ENCODE measurements at regions not wholly inside any gene's neighbourhood (a gene's known extent, or its start where the extent isn't known, plus 50 kb on each side); places are given as distances from the start of the nearest gene placed in this dataset.

GRCh38 chr20:21016751-21017150 is 89.4 kb downstream of the LINC00237 start:
- H3K27ac ChIP-seq, result no peak overlapping the region
- TF ChIP-seq ZFX (IDR thresholded peaks at IDR 0.05; ENCODE audit: borderline replicate concordance), result no peak
- TF ChIP-seq CTCF (IDR thresholded peaks at IDR 0.05), result no peak

GRCh38 chr20:21014528-21014927 is 91.6 kb downstream of the LINC00237 start:
- no peak overlapping the region for H3K27ac ChIP-seq
- TF ChIP-seq CTCF (IDR thresholded peaks at IDR 0.05), result no peak
- TF ChIP-seq ZFX (IDR thresholded peaks at IDR 0.05; ENCODE audit: borderline replicate concordance), result no peak

DNA sequence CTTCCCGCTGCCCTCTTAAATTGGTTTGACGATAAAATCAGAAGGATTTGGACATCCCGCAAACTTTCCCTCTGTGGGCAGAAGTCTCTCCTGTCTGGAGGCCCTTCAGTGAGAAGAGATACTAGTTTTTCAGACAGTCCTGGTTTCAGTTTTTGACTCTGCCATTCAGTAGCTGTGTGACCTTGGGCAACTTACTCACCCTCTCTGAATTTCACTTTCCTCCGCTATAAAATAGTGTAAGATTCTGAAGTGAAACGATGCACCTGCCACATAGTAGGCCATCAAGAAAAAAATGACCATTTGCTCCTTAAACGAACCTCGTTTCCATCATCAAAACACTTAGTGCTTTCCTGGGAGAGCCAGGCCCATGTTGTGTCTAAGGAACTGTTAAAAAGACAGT is 97.2 kb downstream of the LINC00237 start:
- H3K27ac ChIP-seq, result no peak overlapping the region
- TF ChIP-seq ZFX (IDR thresholded peaks at IDR 0.05; ENCODE audit: borderline replicate concordance) (no peak), CTCF (IDR thresholded peaks at IDR 0.05) (no peak)

DNA sequence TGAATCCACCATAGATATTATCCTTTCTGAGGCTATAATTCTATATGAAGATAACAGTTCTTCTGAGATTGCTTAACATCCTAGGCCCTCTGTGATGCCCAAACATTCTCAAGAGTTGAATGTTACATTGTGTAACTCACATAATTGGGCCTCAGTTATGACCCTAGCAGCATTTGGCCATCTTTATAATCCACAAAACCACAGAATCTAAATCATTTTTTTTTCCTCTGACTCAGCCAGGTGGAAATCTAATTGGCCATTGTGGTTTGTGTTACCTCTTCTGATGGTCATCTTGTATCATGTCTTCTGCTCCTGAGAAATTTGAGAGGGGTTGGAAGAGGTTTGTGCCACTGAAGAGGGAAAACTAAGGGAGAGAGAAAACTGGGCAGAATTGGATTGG is 99.5 kb downstream of the LINC00237 start:
- H3K27ac ChIP-seq, result no peak overlapping the region
- TF ChIP-seq CTCF (IDR thresholded peaks at IDR 0.05) (no peak), ZFX (IDR thresholded peaks at IDR 0.05; ENCODE audit: borderline replicate concordance) (no peak)

DNA sequence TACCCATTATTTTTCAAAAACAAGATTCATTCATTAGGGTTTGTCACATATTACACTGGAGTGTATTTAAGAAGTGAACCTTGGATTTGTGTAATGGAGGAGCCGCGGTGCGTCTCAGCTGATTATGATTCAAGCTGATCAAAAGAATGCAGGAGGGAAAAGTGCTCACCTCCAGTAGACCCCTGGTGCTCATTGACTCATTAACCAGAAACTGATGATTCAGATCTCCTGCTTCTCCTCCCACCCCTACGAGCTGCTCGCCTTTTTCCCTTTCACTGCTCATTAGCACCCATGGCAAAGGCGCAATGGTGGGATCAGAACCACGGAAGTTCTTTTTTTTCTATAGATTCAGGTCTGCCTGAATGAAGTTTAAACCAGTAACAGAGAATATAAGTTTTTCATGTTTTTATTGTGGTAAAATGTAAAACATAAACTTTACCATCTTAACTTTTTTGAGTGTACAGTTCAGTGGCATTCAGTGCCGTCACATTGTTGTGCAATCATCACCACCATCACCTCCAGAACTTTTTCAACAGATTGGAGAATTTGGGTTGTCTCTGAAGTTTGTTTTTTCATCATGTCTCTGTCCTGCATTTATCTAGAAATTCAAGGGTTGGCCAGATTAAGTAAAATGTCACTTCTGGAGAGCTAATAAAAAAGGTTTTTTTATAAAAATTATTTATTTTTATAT is 101.6 kb downstream of the LINC00237 start:
- no peak for TF ChIP-seq CTCF (IDR thresholded peaks at IDR 0.05)
- TF ChIP-seq ZFX (IDR thresholded peaks at IDR 0.05; ENCODE audit: borderline replicate concordance), result no peak
- no peak overlapping the region for H3K27ac ChIP-seq

GRCh38 chr20:21003902-21004301 is 102.3 kb downstream of the LINC00237 start:
- no peak for TF ChIP-seq CTCF (IDR thresholded peaks at IDR 0.05)
- TF ChIP-seq ZFX (IDR thresholded peaks at IDR 0.05; ENCODE audit: borderline replicate concordance), result no peak

DNA sequence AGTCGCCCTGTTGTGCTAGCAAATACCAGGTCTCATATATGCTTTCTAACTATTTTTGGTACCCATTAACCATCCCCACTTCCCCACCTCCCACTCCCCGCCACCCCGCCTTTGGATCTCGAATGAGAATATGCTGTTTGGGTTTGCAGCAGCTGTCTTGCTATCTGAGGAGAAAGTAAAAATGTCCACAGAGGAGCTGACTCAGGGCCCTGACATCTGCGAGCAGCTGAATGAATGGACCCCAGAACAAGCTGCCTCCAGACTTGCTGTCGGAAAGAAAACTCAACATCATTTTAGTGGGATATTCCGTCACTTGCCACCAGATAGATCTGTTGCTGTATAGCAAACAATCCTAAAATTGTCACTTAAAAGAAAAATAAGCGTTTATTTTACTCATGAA is 103.7 kb downstream of the LINC00237 start:
- TF ChIP-seq CTCF (IDR thresholded peaks at IDR 0.05) (no peak), ZFX (IDR thresholded peaks at IDR 0.05; ENCODE audit: borderline replicate concordance) (no peak)
- no peak overlapping the region for H3K27ac ChIP-seq

More at GRCh38 chr20:21003902-21004301, 102.3 kb downstream of the LINC00237 start:
- H3K27ac ChIP-seq, result no peak overlapping the region

All from 22Rv1 (cell line).